ENCODE measurements at regions not wholly inside any gene's neighbourhood (a gene's known extent, or its start where the extent isn't known, plus 50 kb on each side); places are given as distances from the start of the nearest gene placed in this dataset.

- no peak overlapping the region for H3K4me2 ChIP-seq (ENCODE audit: insufficient read depth, insufficient read length, low read length)
- H2BK15ac ChIP-seq (ENCODE audit: low read depth, low read length), result no peak overlapping the region
- H3K36me3 Mint-ChIP-seq (ENCODE audit: insufficient read depth in 1 of 3, low read depth in 3 of 3), result peaks cover 0 to 6% (median 0%) of the 10 kb centered on the region in 3 experiments; a peak in 3 of 7 replicates
- peaks cover 11% of the 10 kb centered on the region; the same call in 1 of the 2 replicates for H3K27me3 ChIP-seq (ENCODE audit: insufficient read depth, low read length)
- peak overlapping the region; percentile 70; the same call in 1 of the 2 replicates for H3K4ac ChIP-seq (ENCODE audit: low read depth, low read length)
- TF ChIP-seq CTCF (conservative IDR thresholded peaks at IDR 0.05), result no peak
- H2AK5ac ChIP-seq (ENCODE audit: insufficient read length, low read length), result no peak overlapping the region
- peak overlapping the region; percentile 57 for H2BK12ac ChIP-seq (ENCODE audit: insufficient read length, low read depth, low read length)
- H3K27ac ChIP-seq (ENCODE audit: insufficient read length, low read depth, low read length), result no peak overlapping the region
- H2BK20ac ChIP-seq (ENCODE audit: low read depth, low read length, poor library complexity, severe bottlenecking), result peak overlapping the region; percentile 98
- DNase-seq, result no peak
- peak overlapping the region; percentile 85 for H3T11ph ChIP-seq (ENCODE audit: low read length)
- peaks cover 3 to 7% of the 10 kb centered on the region in 2 experiments; a peak in 4 of 5 replicates for H3K9me3 Mint-ChIP-seq
- no peak overlapping the region for H4K8ac ChIP-seq (replicated peaks; ENCODE audit: insufficient read length, low read depth, low read length)
- no peaks in the 10 kb centered on the region for H3K79me1 ChIP-seq (ENCODE audit: insufficient read depth, low read depth, low read length, poor library complexity, severe bottlenecking)
- no peaks in the 10 kb centered on the region for H3K9me3 ChIP-seq (ENCODE audit: control insufficient read depth, low read depth, low read length)
- peak overlapping the region; percentile 87 for H3K18ac ChIP-seq (ENCODE audit: insufficient read length, low read depth, low read length)
- H3K14ac ChIP-seq (ENCODE audit: insufficient read depth, low read length), result peak overlapping the region; percentile 81; the same call in 1 of the 2 replicates
- H4K20me1 ChIP-seq (ENCODE audit: control insufficient read depth, insufficient read depth, insufficient read length), result no peaks in the 10 kb centered on the region
- no peak overlapping the region for H3K9ac ChIP-seq (ENCODE audit: extremely low read depth, insufficient read length, low read length)
- no peaks in the 10 kb centered on the region for H3K79me2 ChIP-seq (ENCODE audit: insufficient read depth, low read length)
- H3K4me3 Mint-ChIP-seq, result no peak overlapping the region
- peak overlapping the region; percentile 83 for H4K5ac ChIP-seq (ENCODE audit: insufficient read length, low read depth, low read length)
- H2BK5ac ChIP-seq (ENCODE audit: insufficient read length, low read length), result no peak overlapping the region
- H2BK120ac ChIP-seq (ENCODE audit: low read depth, low read length, poor library complexity, severe bottlenecking), result no peak overlapping the region
- peaks cover 14% of the 10 kb centered on the region for H3K27me3 Mint-ChIP-seq (ENCODE audit: low read depth)
- no peak overlapping the region for H2AFZ ChIP-seq (ENCODE audit: low read length)
- H3K4me1 ChIP-seq (ENCODE audit: insufficient read depth, low read length), result no peaks in the 10 kb centered on the region
- peak overlapping the region in 1 of 3 experiments; percentile 38; a peak in 2 of 7 replicates for H3K27ac Mint-ChIP-seq
- H3K23ac ChIP-seq (ENCODE audit: insufficient read length, low read depth, low read length), result no peak overlapping the region
- WGBS (ENCODE audit: extremely low coverage, insufficient read length, low lambda C conversion rate), result no CpG with 5 or more reads among the region's 7 CpGs
- peaks cover 17 to 24% of the 10 kb centered on the region in 2 experiments for H3K4me1 Mint-ChIP-seq
- no peak overlapping the region for H3K56ac ChIP-seq (ENCODE audit: insufficient read length, low read depth, low read length)
- H3K23me2 ChIP-seq (ENCODE audit: insufficient read length, low read depth, low read length, poor library complexity, severe bottlenecking), result no peaks in the 10 kb centered on the region
- no peak overlapping the region for H4K91ac ChIP-seq (ENCODE audit: insufficient read length, low read depth, low read length)
Observed at GRCh38 chr12:89863493-89863938, 154.9 kb upstream of the ATP2B1 start.

Measured in H9 (cell line).